ENCODE measurements at regions not wholly inside any gene's neighbourhood (a gene's known extent, or its start where the extent isn't known, plus 50 kb on each side); places are given as distances from the start of the nearest gene placed in this dataset.

GRCh38 chr6:54719131-54719530 is 127.4 kb upstream of the FAM83B start:
- no peak for TF ChIP-seq CTCF (IDR thresholded peaks at IDR 0.05; ENCODE audit: low read length)
- TF ChIP-seq EZH2 (IDR thresholded peaks at IDR 0.05; ENCODE audit: borderline replicate concordance, low read length): no peak

All from OCI-LY1 (cell line).